ENCODE measurements at regions not wholly inside any gene's neighbourhood (a gene's known extent, or its start where the extent isn't known, plus 50 kb on each side); places are given as distances from the start of the nearest gene placed in this dataset.
"Not testable (repeated sequence)": the region's sequence is repeated elsewhere in the genome, so short reads cannot be mapped to it uniquely, and the experiment has no call there.

GRCh38 chr3:3951501-3951900, 152.3 kb downstream of the LRRN1 start:
- WGBS, 2 experiments (ENCODE audit: low coverage in 1 of 2, low lambda C conversion rate in 2 of 2, missing lambda C conversion rate in 2 of 2) = 61 to 64% methylated on average over 7 of the region's 7 CpGs
- no peaks in the 10 kb centered on the region for H3K36me3 ChIP-seq (ENCODE audit: low read depth)
- no peak overlapping the region for H3K27ac ChIP-seq
- no peaks in the 10 kb centered on the region for H3K79me2 ChIP-seq (ENCODE audit: insufficient read depth)
- H3F3A ChIP-seq (ENCODE audit: insufficient read depth) = no peaks in the 10 kb centered on the region
- H4K20me1 ChIP-seq (ENCODE audit: insufficient read depth) = no peaks in the 10 kb centered on the region
- no peak overlapping the region for H3K4me2 ChIP-seq (ENCODE audit: unreplicated experiment)
- no peak for TF ChIP-seq EZH2phosphoT487 (IDR thresholded peaks at IDR 0.05; ENCODE audit: insufficient read depth, low read depth)
- no peak for TF ChIP-seq EZH2 (IDR thresholded peaks at IDR 0.05; ENCODE audit: insufficient read depth, poor library complexity, severe bottlenecking)
- H3K27me3 ChIP-seq (replicated peaks; ENCODE audit: insufficient read depth) = no peaks in the 10 kb centered on the region
- DNase-seq = no peak
- no peaks in the 10 kb centered on the region for H3K4me1 ChIP-seq (ENCODE audit: insufficient read depth)
- H3K9me3 ChIP-seq (ENCODE audit: low read depth) = no peaks in the 10 kb centered on the region
- in situ Hi-C loops (cut with MboI) = no loop called here
- H3K4me3 ChIP-seq = no peak overlapping the region
- H3K9me2 ChIP-seq (ENCODE audit: insufficient read depth) = no peaks in the 10 kb centered on the region
- H3K9ac ChIP-seq = no peak overlapping the region
- H2AFZ ChIP-seq = no peak overlapping the region

GRCh38 chr3:3962867-3963266, 163.6 kb downstream of the LRRN1 start:
- H3K36me3 ChIP-seq (ENCODE audit: low read depth); DNase-seq; in situ Hi-C loops (cut with MboI); H3K9ac ChIP-seq; H2AFZ ChIP-seq; H3K9me2 ChIP-seq (ENCODE audit: insufficient read depth); H3K27me3 ChIP-seq (replicated peaks; ENCODE audit: insufficient read depth); H3K4me3 ChIP-seq; H3K9me3 ChIP-seq (ENCODE audit: low read depth); H3K27ac ChIP-seq; H3K4me2 ChIP-seq (ENCODE audit: unreplicated experiment); H3F3A ChIP-seq (ENCODE audit: insufficient read depth); H4K20me1 ChIP-seq (ENCODE audit: insufficient read depth); H3K4me1 ChIP-seq (ENCODE audit: insufficient read depth); H3K79me2 ChIP-seq (ENCODE audit: insufficient read depth): not testable (repeated sequence)
- 71% methylated on average over 6 to 7 of the region's 14 CpGs for WGBS, 2 experiments (ENCODE audit: low coverage in 1 of 2, low lambda C conversion rate in 2 of 2, missing lambda C conversion rate in 2 of 2)

GRCh38 chr3:3984053-3984452, 184.8 kb downstream of the LRRN1 start:
- no peaks in the 10 kb centered on the region for H4K20me1 ChIP-seq (ENCODE audit: insufficient read depth)
- no peak overlapping the region for H3K4me3 ChIP-seq
- no peaks in the 10 kb centered on the region for H3K9me2 ChIP-seq (ENCODE audit: insufficient read depth)
- WGBS, 2 experiments (ENCODE audit: low coverage in 1 of 2, low lambda C conversion rate in 2 of 2, missing lambda C conversion rate in 2 of 2) = 63 to 68% methylated on average over 6 of the region's 6 CpGs
- H3K9ac ChIP-seq = no peak overlapping the region
- H3K4me1 ChIP-seq (ENCODE audit: insufficient read depth) = no peaks in the 10 kb centered on the region
- no peak overlapping the region for H3K27ac ChIP-seq
- H3K27me3 ChIP-seq (replicated peaks; ENCODE audit: insufficient read depth) = no peaks in the 10 kb centered on the region
- in situ Hi-C loops (cut with MboI) = no loop called here
- no peak for TF ChIP-seq EZH2phosphoT487 (IDR thresholded peaks at IDR 0.05; ENCODE audit: insufficient read depth, low read depth)
- no peak overlapping the region for H2AFZ ChIP-seq
- H3K9me3 ChIP-seq (ENCODE audit: low read depth) = peaks cover 2% of the 10 kb centered on the region
- no peaks in the 10 kb centered on the region for H3F3A ChIP-seq (ENCODE audit: insufficient read depth)
- H3K36me3 ChIP-seq (ENCODE audit: low read depth) = no peaks in the 10 kb centered on the region
- H3K79me2 ChIP-seq (ENCODE audit: insufficient read depth) = no peaks in the 10 kb centered on the region
- H3K4me2 ChIP-seq (ENCODE audit: unreplicated experiment) = no peak overlapping the region
- no peak for DNase-seq

GRCh38 chr3:3991598-3991997, 192.4 kb downstream of the LRRN1 start:
- Histone ChIP-seq H3K4me3 (no peak overlapping the region), H3K9me3 (ENCODE audit: low read depth) (peaks cover 3% of the 10 kb centered on the region), H3K27me3 (replicated peaks; ENCODE audit: insufficient read depth) (no peaks in the 10 kb centered on the region), H3K36me3 (ENCODE audit: low read depth) (no peaks in the 10 kb centered on the region), H3K79me2 (ENCODE audit: insufficient read depth) (no peaks in the 10 kb centered on the region), H3F3A (ENCODE audit: insufficient read depth) (no peaks in the 10 kb centered on the region), H2AFZ (no peak overlapping the region), H3K9me2 (ENCODE audit: insufficient read depth) (no peaks in the 10 kb centered on the region), H3K27ac (no peak overlapping the region), H3K4me1 (ENCODE audit: insufficient read depth) (no peaks in the 10 kb centered on the region), H3K9ac (no peak overlapping the region), H3K4me2 (ENCODE audit: unreplicated experiment) (no peak overlapping the region), H4K20me1 (ENCODE audit: insufficient read depth) (no peaks in the 10 kb centered on the region)
- in situ Hi-C loops (cut with MboI) = no loop called here
- DNase-seq = no peak
- WGBS, 2 experiments (ENCODE audit: low coverage in 1 of 2, low lambda C conversion rate in 2 of 2, missing lambda C conversion rate in 2 of 2) = 8 to 26% methylated on average over 2 to 3 of the region's 3 CpGs
- no peak for TF ChIP-seq EZH2 (IDR thresholded peaks at IDR 0.05; ENCODE audit: insufficient read depth, poor library complexity, severe bottlenecking)
- TF ChIP-seq EZH2phosphoT487 (IDR thresholded peaks at IDR 0.05; ENCODE audit: insufficient read depth, low read depth) = no peak

GRCh38 chr3:3992312-3992874, 193.2 kb downstream of the LRRN1 start:
- Histone ChIP-seq H3K9me2 (ENCODE audit: insufficient read depth) (no peaks in the 10 kb centered on the region), H3K4me2 (ENCODE audit: unreplicated experiment) (no peak overlapping the region), H3K27ac (no peak overlapping the region), H2AFZ (no peak overlapping the region), H3K27me3 (replicated peaks; ENCODE audit: insufficient read depth) (no peaks in the 10 kb centered on the region), H3K4me1 (ENCODE audit: insufficient read depth) (no peaks in the 10 kb centered on the region), H3K36me3 (ENCODE audit: low read depth) (no peaks in the 10 kb centered on the region), H3K9me3 (ENCODE audit: low read depth) (peaks cover 3% of the 10 kb centered on the region), H3K9ac (no peak overlapping the region), H4K20me1 (ENCODE audit: insufficient read depth) (no peaks in the 10 kb centered on the region), H3K4me3 (no peak overlapping the region), H3K79me2 (ENCODE audit: insufficient read depth) (no peaks in the 10 kb centered on the region), H3F3A (ENCODE audit: insufficient read depth) (no peaks in the 10 kb centered on the region)
- 43 to 52% methylated on average over 5 of the region's 5 CpGs for WGBS, 2 experiments (ENCODE audit: low coverage in 1 of 2, low lambda C conversion rate in 2 of 2, missing lambda C conversion rate in 2 of 2)
- TF ChIP-seq EZH2phosphoT487 (IDR thresholded peaks at IDR 0.05; ENCODE audit: insufficient read depth, low read depth) (no peak), EZH2 (IDR thresholded peaks at IDR 0.05; ENCODE audit: insufficient read depth, poor library complexity, severe bottlenecking) (no peak)
- in situ Hi-C loops (cut with MboI) = no loop called here
- no peak for DNase-seq

Measured in GM23248 (cell line).